Activated naive CD8-positive, alpha-beta T cell (primary cell): ENCODE measurements at regions not wholly inside any gene's neighbourhood (a gene's known extent, or its start where the extent isn't known, plus 50 kb on each side); places are given as distances from the start of the nearest gene placed in this dataset.
"Not testable (repeated sequence)": the region's sequence is repeated elsewhere in the genome, so short reads cannot be mapped to it uniquely, and the experiment has no call there.

Experiments used
- H3K27ac Mint-ChIP-seq: one replicate; pipeline ENCODE4 v1.8.0; 2021; ENCODE audit warnings: mixed read lengths
- H3K27me3 Mint-ChIP-seq: one replicate; pipeline ENCODE4 v1.8.0; 2021; ENCODE audit warnings: mixed read lengths
- H3K36me3 Mint-ChIP-seq: one replicate; pipeline ENCODE4 v1.8.0; 2021; ENCODE audit warnings: mixed read lengths
- H3K4me1 Mint-ChIP-seq: one replicate; pipeline ENCODE4 v1.8.0; 2021; ENCODE audit warnings: low read depth, mixed read lengths
- H3K4me3 Mint-ChIP-seq: one replicate; pipeline ENCODE4 v1.8.0; 2021; ENCODE audit warnings: mild to moderate bottlenecking, mixed read lengths
- H3K9me3 Mint-ChIP-seq: one replicate; pipeline ENCODE4 v1.8.0; 2021; ENCODE audit warnings: low read depth, mixed read lengths

DNA sequence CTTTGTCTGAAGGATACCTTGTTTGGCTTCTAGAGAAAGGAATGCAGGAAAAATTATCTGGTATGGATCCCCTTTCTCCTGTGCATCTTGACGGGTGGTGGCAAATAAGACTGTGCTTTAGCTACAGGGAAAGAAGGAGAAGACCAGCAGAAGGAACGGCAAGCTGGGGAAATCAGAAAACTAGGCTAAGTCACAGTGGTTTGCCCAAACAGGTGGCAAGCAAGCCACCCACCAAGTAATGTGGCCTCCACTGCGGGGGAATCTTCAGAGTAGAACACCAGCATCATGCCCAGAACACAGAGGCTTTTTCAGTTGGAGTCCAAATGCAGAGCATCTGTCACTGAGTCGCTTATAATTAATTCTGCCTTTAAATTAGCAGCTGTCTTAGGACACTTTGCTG, 282.8 kb downstream of the PHF14 start:
- Mint-ChIP-seq H3K27ac (no peak overlapping the region), H3K4me3 (no peak overlapping the region), H3K36me3 (no peaks in the 10 kb centered on the region), H3K9me3 (no peaks in the 10 kb centered on the region), H3K27me3 (peaks cover 6% of the 10 kb centered on the region), H3K4me1 (no peaks in the 10 kb centered on the region)

DNA sequence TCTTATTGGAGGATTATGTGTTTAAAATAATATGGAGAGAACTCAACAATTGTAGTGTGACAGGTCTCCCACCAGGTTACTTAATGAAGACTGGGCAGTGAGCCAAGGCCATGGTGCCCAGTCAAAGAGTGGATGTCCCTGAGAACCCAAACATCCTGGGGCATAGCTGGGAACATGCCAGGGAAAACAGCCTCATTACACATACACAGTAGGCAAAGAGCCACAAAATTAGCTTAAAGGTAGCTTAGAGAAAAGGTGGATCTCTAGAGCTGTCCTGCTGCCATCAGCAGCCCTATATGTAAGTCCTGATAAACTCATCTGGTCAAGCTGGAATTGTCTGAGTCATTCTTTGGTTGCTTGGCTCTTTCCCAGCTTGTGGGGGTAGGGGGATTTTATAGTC, 287.8 kb downstream of the PHF14 start:
- Mint-ChIP-seq H3K27ac (no peak overlapping the region), H3K36me3 (no peaks in the 10 kb centered on the region), H3K27me3 (no peaks in the 10 kb centered on the region), H3K9me3 (no peaks in the 10 kb centered on the region), H3K4me3 (no peak overlapping the region), H3K4me1 (no peaks in the 10 kb centered on the region)

DNA sequence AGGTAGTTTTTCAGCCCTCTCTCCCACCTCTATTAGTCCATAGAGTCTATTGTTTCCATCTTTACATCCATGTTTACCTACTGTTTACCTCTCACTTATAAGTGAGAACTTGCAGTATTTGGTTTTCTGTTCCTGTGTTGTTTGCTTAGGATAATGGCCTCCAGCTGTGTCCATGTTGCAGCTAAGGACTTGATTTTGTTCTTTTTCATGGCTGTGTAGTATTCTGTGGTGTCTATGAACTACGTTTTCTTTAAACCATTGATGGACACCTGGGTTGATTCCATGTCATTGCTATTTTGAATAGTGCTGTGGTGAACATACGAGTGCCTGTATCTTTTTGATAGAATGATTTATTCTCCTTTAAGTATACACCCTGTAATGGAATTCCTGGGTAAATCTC, 292.4 kb downstream of the PHF14 start:
- Mint-ChIP-seq H3K36me3 (no peaks in the 10 kb centered on the region), H3K9me3 (peaks cover 6% of the 10 kb centered on the region), H3K4me1 (no peaks in the 10 kb centered on the region), H3K27me3 (no peaks in the 10 kb centered on the region), H3K27ac (no peak overlapping the region), H3K4me3 (no peak overlapping the region)

GRCh38 chr7:11272352-11272751, 298.7 kb downstream of the PHF14 start:
- no peaks in the 10 kb centered on the region for H3K27me3 Mint-ChIP-seq
- H3K36me3 Mint-ChIP-seq: no peaks in the 10 kb centered on the region
- no peak overlapping the region for H3K4me3 Mint-ChIP-seq
- no peaks in the 10 kb centered on the region for H3K4me1 Mint-ChIP-seq
- peaks cover 6% of the 10 kb centered on the region for H3K9me3 Mint-ChIP-seq
- H3K27ac Mint-ChIP-seq: no peak overlapping the region

- no peaks in the 10 kb centered on the region for H3K36me3 Mint-ChIP-seq
- H3K27ac Mint-ChIP-seq: no peak overlapping the region
- H3K27me3 Mint-ChIP-seq: no peaks in the 10 kb centered on the region
- no peaks in the 10 kb centered on the region for H3K9me3 Mint-ChIP-seq
- no peak overlapping the region for H3K4me3 Mint-ChIP-seq
- H3K4me1 Mint-ChIP-seq: no peaks in the 10 kb centered on the region
These were observed 300.4 kb downstream of the PHF14 start for GRCh38 chr7:11274074-11274473.

DNA sequence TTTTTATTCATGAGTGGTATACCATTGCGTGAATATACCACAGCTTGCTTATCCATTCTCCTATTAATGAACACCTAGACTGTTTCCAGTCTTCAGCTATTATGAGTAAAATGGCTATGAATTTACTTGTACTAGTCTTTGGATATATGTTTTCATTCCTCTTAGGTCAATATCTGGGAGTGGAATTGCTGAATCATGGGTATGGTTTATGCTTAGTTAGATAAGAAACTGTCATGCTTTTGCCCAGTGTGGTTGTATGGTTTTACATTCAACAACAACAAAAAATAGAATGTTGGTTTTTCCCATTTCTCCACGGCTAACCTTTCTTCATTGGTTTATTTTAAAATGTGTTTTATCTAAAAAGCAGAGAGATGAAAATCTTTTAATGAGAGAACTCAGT, 308.3 kb downstream of the PHF14 start:
- no peaks in the 10 kb centered on the region for H3K4me1 Mint-ChIP-seq
- H3K27ac Mint-ChIP-seq: no peak overlapping the region
- peaks cover 6% of the 10 kb centered on the region for H3K9me3 Mint-ChIP-seq
- no peaks in the 10 kb centered on the region for H3K36me3 Mint-ChIP-seq
- no peak overlapping the region for H3K4me3 Mint-ChIP-seq
- H3K27me3 Mint-ChIP-seq: peaks cover 3% of the 10 kb centered on the region

DNA sequence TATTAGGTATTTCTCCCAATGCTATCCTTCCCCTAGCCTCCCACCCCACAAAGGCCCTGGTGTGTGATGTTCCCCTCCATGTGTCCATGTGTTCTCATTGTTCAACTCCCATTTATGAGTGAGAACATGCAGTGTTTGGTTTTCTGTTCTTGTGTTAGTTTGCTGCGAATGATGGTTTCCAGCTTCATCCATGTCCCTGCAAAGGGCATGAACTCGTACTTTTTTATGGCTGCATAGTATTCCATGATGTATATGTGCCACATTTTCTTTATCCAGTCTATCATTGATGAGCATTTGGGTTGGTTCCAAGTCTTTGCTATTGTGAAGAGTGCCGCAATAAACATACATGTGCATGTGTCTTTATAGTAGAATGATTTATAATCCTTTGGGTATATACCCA, 309.9 kb downstream of the PHF14 start:
- not testable (repeated sequence) for H3K4me3 Mint-ChIP-seq, H3K27me3 Mint-ChIP-seq, H3K9me3 Mint-ChIP-seq, H3K36me3 Mint-ChIP-seq, H3K4me1 Mint-ChIP-seq, H3K27ac Mint-ChIP-seq

- Mint-ChIP-seq H3K9me3 (peaks cover 6% of the 10 kb centered on the region), H3K27ac (no peak overlapping the region), H3K4me1 (no peaks in the 10 kb centered on the region), H3K36me3 (no peaks in the 10 kb centered on the region), H3K27me3 (peaks cover 8% of the 10 kb centered on the region), H3K4me3 (no peak overlapping the region)
These were observed 317.2 kb downstream of the PHF14 start for GRCh38 chr7:11290863-11291262.

DNA sequence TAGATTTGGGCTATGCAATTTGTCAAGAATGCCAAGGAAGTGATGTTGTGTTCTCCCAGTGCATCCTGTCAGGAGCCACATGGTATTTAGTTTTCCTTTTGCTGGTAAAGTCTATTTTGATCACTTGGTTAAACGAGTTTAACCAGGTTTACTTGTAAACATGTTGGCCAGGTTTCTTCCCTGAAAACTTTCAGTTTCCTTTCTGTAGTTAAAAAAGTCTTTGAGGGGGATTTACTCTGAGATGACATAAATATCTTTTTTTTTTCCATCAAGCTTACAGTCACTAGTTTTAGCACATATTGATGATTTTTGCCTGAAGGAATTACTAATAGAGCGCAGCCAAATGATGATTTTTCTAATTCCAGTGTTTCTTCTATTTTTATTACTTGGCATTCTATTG, 320.5 kb downstream of the PHF14 start:
- H3K4me1 Mint-ChIP-seq: no peaks in the 10 kb centered on the region
- no peaks in the 10 kb centered on the region for H3K9me3 Mint-ChIP-seq
- H3K4me3 Mint-ChIP-seq: no peak overlapping the region
- H3K27me3 Mint-ChIP-seq: peaks cover 4% of the 10 kb centered on the region
- no peak overlapping the region for H3K27ac Mint-ChIP-seq
- H3K36me3 Mint-ChIP-seq: no peaks in the 10 kb centered on the region

GRCh38 chr7:11294965-11295364, 321.3 kb downstream of the PHF14 start:
- H3K4me3 Mint-ChIP-seq: no peak overlapping the region
- H3K27me3 Mint-ChIP-seq: peaks cover 6% of the 10 kb centered on the region
- no peaks in the 10 kb centered on the region for H3K9me3 Mint-ChIP-seq
- H3K36me3 Mint-ChIP-seq: no peaks in the 10 kb centered on the region
- H3K4me1 Mint-ChIP-seq: no peaks in the 10 kb centered on the region
- H3K27ac Mint-ChIP-seq: no peak overlapping the region

GRCh38 chr7:11297126-11297625, 323.5 kb downstream of the PHF14 start:
- Mint-ChIP-seq H3K9me3 (no peaks in the 10 kb centered on the region), H3K27me3 (peaks cover 4% of the 10 kb centered on the region), H3K4me3 (no peak overlapping the region), H3K27ac (no peak overlapping the region), H3K36me3 (no peaks in the 10 kb centered on the region), H3K4me1 (no peaks in the 10 kb centered on the region)

GRCh38 chr7:11297764-11298163, 324.1 kb downstream of the PHF14 start:
- no peak overlapping the region for H3K27ac Mint-ChIP-seq
- H3K36me3 Mint-ChIP-seq: no peaks in the 10 kb centered on the region
- H3K4me3 Mint-ChIP-seq: no peak overlapping the region
- H3K27me3 Mint-ChIP-seq: peaks cover 4% of the 10 kb centered on the region
- no peaks in the 10 kb centered on the region for H3K4me1 Mint-ChIP-seq
- no peaks in the 10 kb centered on the region for H3K9me3 Mint-ChIP-seq

- Mint-ChIP-seq H3K4me1 (no peaks in the 10 kb centered on the region), H3K4me3 (no peak overlapping the region), H3K9me3 (no peaks in the 10 kb centered on the region), H3K27ac (no peak overlapping the region), H3K27me3 (peaks cover 2% of the 10 kb centered on the region), H3K36me3 (no peaks in the 10 kb centered on the region)
These were observed 324.5 kb downstream of the PHF14 start for GRCh38 chr7:11298220-11298619.

DNA sequence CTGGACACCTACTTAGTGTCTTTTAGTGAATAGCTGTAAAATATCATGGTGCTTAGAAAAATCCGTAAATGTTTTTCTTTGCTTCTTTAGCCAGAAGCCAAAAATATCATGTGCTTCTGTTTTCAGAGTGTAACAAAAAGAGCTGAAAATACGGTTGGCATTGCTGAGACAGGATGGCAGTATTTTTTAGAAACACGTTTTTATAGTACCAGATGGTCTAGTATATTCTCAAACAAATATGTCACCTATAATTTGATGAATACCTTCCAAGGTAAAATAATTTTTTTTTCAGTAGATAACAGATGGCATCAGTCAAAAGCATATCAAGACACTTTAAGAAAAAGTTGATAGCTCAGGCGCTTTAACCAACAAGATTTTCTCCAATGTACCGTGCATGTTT, 326.6 kb downstream of the PHF14 start:
- no peak overlapping the region for H3K4me3 Mint-ChIP-seq
- H3K4me1 Mint-ChIP-seq: no peaks in the 10 kb centered on the region
- peaks cover 2% of the 10 kb centered on the region for H3K27me3 Mint-ChIP-seq
- H3K27ac Mint-ChIP-seq: no peak overlapping the region
- no peaks in the 10 kb centered on the region for H3K36me3 Mint-ChIP-seq
- no peaks in the 10 kb centered on the region for H3K9me3 Mint-ChIP-seq

- H3K4me1 Mint-ChIP-seq: no peaks in the 10 kb centered on the region
- H3K36me3 Mint-ChIP-seq: no peaks in the 10 kb centered on the region
- H3K9me3 Mint-ChIP-seq: no peaks in the 10 kb centered on the region
- no peak overlapping the region for H3K4me3 Mint-ChIP-seq
- H3K27me3 Mint-ChIP-seq: peaks cover 2% of the 10 kb centered on the region
- no peak overlapping the region for H3K27ac Mint-ChIP-seq
These were observed 328.4 kb downstream of the PHF14 start for GRCh38 chr7:11302121-11302520.

DNA sequence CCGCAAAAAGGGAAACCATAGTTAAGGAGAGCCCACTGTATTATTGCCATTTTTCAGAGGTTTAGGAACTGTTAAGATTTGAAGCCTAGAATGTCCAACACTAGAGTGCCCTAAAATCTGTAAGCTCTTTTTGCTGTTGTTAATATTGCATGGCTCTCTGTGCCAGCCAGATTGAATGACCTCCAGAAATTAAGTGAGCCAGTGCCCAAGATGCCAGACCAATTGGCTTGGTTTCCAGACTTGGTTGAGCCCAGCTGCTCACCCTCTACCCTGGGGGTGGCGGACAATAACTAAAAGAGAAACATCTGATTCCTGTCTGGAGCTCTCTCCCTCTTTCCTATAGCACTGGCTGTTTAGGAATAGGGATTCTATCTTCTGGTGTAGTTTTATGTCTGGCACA, 340.1 kb downstream of the PHF14 start:
- no peaks in the 10 kb centered on the region for H3K4me1 Mint-ChIP-seq
- no peaks in the 10 kb centered on the region for H3K36me3 Mint-ChIP-seq
- H3K27me3 Mint-ChIP-seq: no peaks in the 10 kb centered on the region
- H3K9me3 Mint-ChIP-seq: no peaks in the 10 kb centered on the region
- H3K27ac Mint-ChIP-seq: no peak overlapping the region
- H3K4me3 Mint-ChIP-seq: no peak overlapping the region
